EL (cell line): ENCODE measurements at regions not wholly inside any gene's neighbourhood (a gene's known extent, or its start where the extent isn't known, plus 50 kb on each side); places are given as distances from the start of the nearest gene placed in this dataset.
"Not testable (repeated sequence)": the region's sequence is repeated elsewhere in the genome, so short reads cannot be mapped to it uniquely, and the experiment has no call there.

Experiments used
- DNase-seq: peaks from one replicate; pipeline ENCODE4 v3.0.0-alpha.2; 2016

DNA sequence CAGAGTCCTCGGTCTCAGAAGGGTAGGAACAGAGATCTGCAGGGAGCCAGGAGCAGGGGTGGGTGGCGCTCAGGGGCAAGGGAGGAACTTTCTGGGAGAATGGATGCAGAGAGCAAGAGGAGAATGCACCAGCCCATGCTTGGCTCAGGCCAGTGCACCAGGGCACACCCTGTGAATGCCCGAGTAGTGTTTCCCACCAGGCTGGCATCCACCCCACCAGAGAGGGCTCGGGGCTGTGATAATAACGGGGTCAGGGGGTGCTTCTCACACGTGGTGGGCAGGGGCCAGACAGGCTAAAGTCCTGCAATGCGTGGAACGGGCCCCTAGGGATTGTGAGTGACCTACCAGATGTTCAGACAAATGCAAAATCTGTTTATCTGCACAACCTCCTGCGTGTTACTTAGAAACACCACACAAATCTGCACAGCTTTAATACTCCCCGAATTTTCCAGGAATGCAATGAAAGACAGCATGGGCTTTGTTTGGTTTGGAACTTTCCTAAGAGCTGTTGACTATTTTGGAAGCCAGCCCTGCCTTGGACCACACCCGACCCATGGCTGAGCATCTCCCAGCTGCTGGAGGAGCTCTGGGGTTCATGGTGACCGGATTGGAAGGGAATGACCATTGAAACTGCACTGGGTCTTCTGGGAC, 368.3 kb downstream of the SHANK2 start:
- DNase-seq, result no peak

DNA sequence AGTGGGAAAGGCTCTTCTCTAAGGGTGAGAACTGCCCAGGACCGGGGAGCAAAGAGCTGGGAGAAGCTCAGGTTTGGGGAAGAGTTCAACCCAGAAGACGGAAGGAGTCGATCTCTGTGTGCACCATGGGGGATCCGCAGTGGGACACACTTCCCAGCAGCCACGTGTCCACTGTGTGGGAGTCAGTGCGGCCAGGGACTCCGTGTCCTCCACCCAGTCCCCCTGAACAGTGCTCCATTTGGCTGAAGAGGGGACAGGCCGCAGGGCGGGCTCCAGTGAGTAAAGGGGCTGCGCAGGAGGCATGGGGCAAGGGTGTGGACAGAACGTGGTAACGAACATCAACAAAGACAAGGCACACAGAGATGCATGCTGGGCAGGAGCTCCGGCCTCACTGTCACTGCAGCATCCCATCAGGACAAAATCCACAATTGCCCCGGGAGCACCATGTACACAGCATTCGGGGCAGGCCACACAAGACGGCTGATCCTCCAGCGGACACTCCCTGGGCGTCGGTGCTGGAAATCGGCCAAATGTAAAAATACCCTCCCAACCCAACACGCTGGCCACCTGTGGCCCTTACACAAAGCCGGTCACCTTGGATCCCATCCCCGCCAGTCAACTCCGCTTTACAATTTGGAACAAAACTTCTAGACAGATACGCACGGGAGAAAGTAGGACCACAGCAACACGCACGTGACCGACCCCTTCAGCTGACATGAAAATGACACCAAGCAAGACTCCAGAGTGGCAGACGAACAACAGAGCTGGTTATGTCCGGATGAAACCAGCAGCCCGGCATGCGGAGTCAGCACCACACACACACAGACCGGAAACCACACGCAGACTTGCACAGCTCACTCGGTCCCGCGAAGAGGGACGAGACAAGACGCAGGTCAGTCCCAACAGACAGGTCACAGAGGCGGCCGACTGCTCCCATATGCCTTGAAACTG, 366.8 kb downstream of the SHANK2 start:
- DNase-seq, result no peak

DNA sequence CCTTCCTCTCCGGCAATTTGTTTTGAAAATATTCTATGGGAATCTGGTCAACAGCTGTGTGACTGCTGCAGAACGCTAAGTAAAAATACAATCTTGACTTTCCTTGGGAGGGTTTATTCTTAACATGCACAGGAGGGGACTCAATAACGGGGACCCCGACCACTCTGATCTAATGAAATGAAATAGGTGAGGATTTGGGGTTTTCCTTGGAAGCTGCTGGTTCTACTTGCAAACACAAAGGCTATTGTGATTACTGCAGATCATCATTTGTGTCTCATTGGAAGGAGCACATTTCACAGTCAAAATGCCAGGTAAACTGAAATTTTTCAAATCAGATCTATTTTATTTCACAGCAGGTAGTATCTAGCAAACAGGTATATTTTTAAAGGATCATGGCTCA, 366.1 kb downstream of the SHANK2 start:
- DNase-seq, result no peak

DNA sequence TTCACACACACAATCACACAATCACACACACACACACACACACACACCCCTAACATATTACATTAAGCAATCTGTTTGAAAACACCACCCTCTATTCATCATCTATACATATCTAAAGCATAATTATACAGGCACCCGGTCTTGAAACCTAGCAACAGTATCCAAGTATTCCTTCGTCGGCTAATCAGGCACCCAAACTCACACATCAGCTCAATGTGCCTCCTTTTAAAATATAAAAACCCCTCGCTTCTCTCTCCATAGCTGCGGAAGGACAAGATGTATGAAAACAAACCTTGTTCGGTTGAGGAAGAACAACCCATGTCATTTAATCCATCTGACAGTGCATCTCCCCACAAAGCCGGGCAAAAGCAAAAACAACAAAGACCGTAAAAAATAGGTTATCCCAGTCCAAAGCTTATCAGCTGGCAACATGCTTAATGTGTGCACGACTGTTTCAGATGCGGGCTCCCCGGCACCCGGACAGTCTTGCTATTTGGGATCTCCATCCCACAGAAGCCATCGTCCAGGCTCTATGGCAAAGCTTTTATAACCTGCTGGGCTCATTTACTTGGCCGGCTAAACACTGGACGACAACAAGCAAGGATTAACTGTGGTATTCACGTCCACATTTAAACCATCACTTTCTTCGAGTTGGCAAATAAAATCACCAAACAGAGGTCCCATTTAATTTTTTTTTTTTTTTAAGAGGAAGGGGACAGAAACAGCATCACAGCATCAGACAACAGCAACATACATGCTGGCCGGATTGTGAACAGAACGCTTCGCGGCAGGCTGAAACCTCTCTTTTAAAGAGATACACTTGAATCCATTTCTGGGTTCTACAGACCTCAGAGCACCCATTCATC, 365.5 kb downstream of the SHANK2 start:
- DNase-seq, result no peak

DNA sequence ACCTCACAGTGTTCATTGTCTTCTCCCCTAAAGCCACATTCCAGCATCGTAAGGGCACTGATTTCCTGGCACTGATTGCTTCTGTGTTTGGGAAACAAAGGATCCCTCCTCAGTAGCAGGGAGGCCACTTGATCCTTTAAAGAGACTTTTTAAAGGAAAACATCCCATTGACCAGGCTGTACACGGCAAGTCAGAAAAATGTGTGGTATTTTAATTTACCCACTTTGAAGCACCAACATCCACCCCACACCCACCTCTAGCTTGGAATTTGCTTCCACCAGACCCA, 364.9 kb downstream of the SHANK2 start:
- DNase-seq, result no peak

DNA sequence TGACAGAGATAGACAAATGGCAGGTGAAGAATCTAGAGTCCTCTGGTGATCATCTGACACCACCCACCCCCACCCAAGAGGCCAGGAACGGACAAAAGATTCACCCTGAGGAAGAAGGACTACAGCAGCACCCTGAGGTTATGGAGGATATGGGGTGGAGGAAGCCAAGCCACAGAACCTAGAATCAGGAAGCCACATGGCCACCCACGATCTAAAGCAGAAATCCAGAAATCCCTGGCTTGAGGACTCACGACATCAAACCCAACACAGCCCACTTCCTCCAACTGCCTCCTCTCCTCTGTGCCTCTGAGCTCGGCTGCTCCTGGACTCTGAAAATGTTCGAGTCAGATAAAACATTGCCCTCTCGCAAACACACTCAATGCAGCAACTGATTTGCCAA, 364.3 kb downstream of the SHANK2 start:
- no peak for DNase-seq

DNA sequence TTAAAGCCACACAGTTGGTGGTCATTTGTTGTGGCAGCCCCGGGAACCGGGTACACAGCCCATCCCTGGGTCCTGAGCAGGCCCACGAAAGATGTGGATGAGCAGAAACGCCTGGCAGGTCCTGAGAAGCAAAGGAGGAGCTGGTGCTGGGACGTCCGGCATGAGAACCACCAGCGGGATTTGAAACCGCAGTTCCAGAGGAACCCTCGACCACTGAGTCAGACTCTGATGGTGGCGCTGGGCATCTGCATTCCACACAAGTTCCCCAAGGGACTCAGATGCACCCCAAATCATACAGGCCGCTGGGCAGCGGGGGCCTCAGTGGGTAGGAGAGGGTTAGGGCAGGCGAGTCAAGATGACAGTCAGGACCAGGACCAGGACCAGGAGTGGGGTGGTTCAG, 363.0 kb downstream of the SHANK2 start:
- no peak for DNase-seq

DNA sequence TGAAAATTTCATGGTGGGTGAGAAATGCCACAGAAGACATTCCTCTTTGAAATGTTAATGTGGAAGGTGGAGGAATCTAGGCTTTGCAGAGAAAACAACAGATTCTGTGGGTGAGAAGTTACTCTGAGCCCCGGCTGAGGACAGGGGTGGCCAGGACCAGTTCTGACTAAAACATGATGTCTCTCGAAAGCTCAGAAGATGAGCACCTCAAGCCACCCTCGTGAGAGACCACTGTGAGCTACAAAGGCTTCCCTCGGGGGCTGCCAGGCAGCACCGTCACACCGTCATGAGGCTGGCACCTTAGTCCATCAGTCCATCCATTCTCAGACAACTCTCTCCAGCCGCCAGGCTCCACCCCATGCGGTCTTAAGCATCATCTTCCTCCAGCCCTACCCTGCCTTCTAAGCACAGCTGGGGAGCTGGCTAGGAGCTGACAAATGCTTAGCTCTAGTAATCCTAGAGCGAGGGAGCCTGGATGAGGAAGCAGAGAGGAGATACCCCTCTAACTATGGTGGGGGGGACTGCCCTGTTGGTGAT, 360.5 kb downstream of the SHANK2 start:
- DNase-seq, result no peak

DNA sequence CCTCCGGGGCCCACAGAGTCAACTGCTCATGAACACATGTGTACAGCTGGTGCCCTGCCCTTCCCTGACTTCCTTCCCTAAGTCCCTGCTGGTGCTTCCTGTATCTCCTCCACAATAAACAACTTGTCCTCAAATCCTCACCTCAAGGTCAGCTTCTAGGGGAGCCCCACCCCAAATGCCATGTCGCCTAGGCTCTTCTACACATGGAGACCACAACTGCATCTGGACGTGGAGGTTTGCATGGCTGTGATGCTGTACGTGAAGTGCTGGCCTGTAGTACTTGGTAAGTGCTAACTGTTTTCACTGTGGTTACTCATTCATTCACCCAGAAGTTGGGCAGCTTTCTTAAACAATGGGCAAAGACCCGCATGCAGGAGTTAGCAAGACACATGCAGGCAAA, 359.5 kb downstream of the SHANK2 start:
- no peak for DNase-seq

DNA sequence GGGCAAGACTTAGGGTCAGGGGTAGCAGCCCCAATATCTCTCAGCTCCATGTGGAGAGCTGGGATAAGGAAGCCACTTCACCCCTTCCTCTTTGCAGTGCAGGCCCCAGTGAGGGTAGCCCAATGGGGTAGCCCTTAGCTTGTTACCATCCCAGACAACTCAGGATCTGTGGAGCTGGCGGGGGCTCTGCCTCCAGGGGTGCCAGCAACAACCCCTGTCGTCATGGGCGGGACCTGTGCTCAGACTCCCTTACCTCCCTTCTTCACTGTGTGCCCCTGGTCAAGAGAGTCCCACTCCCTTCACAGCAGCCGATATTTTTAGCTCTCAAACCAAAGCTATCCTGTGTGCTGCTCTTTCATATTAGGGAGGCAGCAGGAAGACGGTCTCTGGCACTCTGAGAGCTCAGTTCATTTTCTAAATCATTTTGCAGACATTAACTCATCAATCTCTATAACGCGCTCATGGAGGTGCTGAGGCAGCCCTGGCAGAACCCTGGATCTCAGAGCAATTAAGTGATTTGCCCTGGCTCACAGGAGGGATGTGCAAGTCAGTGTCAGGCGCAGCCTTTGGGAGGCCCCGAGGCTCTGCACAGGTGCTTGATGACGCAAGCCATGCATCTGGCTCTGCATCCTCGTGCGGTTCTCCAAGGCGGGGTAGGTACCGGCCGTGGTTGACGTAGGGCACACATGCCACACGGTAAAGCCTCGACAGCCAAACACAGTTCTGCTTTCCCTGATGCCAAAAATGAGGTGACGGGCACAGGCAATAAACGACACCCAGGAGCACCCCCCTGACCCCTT, 357.6 kb downstream of the SHANK2 start:
- DNase-seq, result no peak

DNA sequence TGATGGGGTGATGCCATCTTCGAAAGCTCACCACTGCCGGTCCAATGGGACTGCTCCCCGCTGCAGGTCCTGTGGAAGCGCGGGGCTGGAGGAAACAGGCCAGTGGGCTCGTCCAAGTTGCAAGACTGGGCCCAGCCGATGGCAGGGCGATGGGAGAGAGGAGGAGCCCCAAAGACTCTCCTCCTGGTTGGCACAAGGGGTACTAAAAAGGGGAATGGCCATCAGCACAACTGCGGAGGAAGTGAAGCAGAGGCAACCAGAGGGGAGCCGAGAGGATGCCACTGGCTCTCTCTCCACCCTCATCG, 357.1 kb downstream of the SHANK2 start:
- DNase-seq, result no peak

DNA sequence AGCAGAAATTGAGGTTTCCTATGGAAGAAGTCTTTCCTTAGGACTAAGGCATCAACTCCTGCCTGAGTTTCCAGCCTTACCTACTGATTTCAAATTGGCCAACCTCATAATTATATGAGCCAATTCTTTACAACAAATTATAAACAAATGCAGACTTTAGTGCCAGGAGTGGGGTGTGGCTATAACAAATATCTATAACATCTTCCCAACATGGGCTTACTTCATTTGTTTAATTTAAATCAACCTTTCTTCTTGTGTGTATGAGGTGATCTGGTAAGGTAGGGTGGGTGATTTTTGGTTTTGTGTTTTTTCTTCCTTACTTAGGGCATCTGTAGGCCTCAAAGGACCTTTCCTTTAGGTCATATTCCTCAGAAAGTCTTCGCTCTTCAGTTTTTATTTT, 354.9 kb downstream of the SHANK2 start:
- DNase-seq, result no peak

DNA sequence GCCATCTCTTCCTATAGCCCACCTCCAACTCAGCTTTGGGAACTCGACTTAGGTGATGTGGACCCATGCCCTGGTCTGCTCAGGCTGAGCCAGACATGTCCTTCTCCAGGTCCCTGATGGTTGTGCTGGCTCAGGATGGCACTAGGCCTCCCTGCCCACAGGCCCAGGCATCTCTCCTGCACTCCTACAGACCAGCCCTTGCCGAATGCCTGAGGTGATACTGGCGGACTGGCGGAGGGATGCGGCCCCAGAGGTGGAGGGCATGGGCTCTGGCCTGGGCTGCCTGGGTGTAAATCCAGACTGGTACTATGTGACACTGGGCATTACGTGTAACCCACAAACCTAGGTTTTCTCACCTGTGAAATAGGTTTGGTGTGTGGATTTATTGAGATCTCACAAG, 352.8 kb downstream of the SHANK2 start:
- DNase-seq, result no peak

DNA sequence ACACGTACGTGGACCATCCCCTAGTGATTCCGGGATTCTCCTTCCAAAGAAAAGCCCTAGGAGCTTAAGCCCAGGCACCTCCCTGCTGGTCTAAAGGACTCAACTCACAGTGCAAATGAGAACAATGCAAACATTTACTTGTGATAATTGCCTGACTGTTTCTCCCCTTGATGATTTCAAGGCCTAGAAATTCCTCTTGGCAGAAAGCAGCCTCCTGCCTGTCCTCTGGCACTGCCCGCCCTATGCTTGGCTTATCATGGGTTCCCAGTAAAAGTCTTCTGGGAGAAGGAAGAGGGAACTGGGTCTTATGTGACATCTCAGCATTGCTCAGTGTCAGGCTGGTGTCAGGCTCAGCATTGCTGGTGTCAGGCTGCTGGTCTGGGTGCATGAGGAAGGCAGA, 351.8 kb downstream of the SHANK2 start:
- no peak for DNase-seq

DNA sequence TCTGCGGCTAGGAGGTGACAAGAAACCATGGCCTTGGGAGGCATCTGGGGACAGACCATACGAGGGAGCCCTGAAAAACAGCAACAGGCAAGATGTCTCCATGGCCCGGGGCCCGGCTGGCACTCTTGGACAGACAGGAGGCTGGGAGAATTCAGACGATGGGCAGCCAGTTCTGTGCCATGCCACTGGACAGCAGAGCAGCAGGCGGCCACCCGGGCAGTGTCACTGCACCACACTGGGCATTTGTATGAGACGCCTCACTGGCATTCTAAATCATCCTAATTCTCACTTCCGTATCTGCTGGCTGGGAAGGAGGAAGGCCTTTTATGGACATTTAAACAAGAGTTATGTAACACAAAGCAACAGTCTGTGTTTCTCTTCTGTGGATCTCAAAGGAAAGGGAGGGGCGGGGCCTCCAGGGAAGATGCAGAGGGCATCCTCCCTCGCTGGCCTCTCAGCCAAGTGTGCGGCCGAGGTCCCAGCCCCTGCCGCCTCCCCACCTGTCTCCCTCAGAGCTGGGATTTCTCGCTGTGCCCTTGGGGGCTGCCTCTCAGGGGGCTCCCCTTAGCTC, 350.3 kb downstream of the SHANK2 start:
- DNase-seq, result no peak

DNA sequence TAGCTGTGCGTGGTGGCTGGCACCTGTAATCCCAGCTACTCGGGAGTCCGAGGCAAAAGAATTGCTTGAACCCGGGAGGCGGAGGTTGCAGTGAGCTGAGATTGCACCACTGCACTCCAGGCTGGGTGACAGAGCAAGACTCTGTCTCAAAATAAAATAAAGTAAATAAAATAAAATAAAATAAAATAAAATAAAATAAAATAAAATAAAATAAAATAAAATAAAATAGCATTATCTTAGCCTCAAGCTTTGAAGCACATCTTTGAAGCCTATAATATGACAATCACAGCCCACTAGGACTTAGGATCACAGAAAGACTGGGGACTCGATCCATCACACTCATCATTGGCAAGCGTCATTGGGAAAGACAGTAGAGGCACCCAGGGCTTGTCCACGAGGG, 349.1 kb downstream of the SHANK2 start:
- DNase-seq, result not testable (repeated sequence)

DNA sequence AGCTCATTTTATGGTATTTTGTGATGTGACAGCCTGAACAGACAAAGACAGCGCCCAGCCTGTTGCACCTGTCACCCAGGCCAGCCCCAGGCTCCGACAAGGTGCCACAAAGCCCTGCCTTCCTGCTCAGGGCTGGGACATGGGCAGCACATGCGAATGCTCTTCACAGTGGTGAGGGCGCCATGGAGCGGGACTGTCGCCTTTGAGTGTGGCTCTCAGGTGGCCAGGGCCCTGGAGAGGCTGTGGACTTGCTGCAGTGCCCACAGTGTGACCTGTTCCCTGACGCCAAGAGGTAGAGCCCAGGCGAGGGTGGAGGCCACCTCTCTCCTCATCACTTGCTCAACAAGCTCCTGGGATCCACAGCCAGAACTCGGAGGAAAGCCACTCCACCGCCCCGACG, 346.3 kb downstream of the SHANK2 start:
- DNase-seq, result no peak

DNA sequence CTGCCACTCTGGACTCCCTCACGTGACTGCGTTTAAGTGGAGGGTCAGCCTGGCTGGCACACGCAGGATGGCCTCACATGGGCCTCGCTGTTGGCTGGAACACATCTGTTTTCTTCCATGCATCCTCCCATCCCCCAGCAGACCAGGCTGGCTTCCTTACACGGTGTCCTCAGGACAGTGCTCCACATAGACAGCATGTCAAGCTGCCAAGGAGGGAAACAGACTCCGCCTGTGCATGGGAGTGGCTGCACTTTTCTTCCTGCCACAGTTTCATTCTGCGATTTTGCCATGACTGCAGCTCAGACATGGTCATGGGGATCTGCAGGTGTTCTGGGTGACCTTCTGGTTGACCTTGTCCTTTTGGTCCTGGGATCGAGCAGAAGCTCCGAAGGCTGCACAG, 344.2 kb downstream of the SHANK2 start:
- no peak for DNase-seq

DNA sequence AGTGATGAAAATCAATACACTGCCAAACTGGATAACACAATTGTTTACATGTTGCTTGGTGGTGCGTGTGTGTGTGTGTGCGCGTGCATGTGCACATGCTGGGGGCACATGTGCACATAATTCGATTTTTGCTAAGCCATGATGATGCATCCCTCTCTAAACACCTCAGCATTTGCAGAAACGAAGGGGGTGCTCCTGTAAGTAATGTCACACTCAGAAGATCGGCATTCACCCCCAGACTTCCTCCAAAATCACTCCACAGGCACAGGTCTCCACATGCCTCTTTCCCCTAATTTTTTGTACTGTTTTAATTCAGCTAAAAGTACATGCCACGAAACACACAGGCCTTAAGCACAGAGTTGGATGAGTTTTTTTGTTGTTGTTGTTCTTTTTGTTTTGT, 341.5 kb downstream of the SHANK2 start:
- no peak for DNase-seq

DNA sequence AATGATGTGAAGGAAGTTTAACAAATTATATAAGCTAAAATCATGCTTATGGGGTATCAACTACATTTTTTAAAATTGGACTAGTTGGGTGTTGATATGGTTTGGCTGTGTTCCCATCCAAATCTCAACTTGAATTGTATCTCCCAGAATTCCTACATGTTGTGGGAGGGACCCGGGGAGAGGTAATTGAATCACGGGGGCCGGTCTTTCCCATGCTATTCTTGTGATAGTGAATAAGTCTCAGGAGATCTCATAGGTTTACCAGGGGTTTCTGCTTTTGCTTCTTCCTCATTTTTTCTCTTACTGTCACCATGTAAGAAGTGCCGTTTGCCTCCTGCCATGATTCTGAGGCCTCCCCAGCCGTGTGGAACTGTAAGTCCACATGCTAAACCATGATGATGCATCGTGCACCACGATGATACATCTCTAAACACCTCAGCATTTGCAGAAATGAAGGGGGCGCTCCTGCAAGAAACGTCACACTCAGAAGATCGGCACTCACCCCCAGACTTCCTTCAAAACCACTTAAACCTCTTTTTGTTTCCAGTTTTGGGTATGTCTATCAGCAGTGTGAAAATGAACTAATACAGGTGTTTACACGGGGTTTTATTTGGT, 340.0 kb downstream of the SHANK2 start:
- DNase-seq, result peak; percentile 10

DNA sequence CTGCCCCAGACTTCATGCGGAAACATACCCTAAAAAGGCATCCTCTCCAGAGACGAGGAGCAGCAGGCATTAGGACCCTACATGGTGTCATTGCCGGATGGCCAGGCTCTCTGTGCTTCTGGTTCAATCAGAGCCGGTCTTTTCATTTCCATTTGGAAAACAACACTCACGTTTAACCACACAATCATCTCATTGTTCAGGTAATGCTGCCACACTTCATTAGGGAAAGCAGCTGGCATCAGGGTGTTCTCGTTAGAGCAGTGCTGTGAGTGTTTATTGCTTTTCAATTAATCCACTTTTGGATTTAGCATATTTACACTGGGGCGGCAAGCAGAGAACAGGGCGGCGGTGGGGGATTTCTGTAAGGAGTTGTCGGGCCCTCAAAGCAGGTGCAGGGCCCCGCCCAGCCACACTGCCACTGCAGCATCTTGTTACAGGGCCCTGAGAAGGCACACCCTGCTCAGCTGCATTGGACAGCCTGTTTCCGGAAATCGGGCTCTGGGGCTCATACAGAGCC, 338.6 kb downstream of the SHANK2 start:
- DNase-seq, result no peak

DNA sequence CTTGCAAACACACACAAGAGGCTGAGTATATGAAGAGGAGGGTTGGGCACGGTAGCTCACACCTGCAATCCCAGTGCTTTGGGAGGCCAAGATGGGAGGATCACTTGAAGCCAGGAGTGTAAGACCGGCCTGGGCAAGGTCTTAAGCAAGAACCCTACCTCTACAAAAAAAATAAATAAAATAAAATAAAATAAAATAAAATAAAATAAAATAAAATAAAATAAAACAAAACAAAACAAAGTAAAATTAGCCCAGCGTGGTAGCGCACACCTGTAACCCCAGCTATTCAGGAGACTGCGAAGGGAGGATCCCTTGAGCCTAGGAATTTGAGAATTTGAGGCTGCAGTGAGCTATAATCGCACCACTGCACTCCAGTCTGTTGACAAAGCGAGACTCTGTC, 337.9 kb downstream of the SHANK2 start:
- DNase-seq, result no peak
